HUDEP-2 (cell line): ENCODE measurements at regions not wholly inside any gene's neighbourhood (a gene's known extent, or its start where the extent isn't known, plus 50 kb on each side); places are given as distances from the start of the nearest gene placed in this dataset.
"Not testable (repeated sequence)": the region's sequence is repeated elsewhere in the genome, so short reads cannot be mapped to it uniquely, and the experiment has no call there.

ENCODE experiments used
- DNase-seq, 76 experiments: peaks; one replicate each; lab custom pipeline; 2025; ENCODE audit not compliant: unreplicated experiment in 76 of 76; lab: John Stamatoyannopoulos, UW

- no peak for DNase-seq
Observed at GRCh38 chr6:68080074-68080473, 555.0 kb upstream of the ADGRB3 start.

- DNase-seq, result no peak
Observed at GRCh38 chr6:68077661-68078060, 557.4 kb upstream of the ADGRB3 start.

- DNase-seq, result no peak
Observed at GRCh38 chr6:68071740-68072139, 563.3 kb upstream of the ADGRB3 start.

- DNase-seq, result no peak
Observed at GRCh38 chr6:68069921-68070710, 565.0 kb upstream of the ADGRB3 start.

GRCh38 chr6:68059899-68060298, 575.2 kb upstream of the ADGRB3 start:
- no peak for DNase-seq

- DNase-seq, result no peak
Observed at GRCh38 chr6:68059261-68059660, 575.8 kb upstream of the ADGRB3 start.

- not testable (repeated sequence) for DNase-seq
Observed at GRCh38 chr6:68056596-68056995, 578.5 kb upstream of the ADGRB3 start.

- no peak for DNase-seq
Observed at GRCh38 chr6:68054756-68055155, 580.3 kb upstream of the ADGRB3 start.

- no peak for DNase-seq
Observed at GRCh38 chr6:68053805-68054373, 581.2 kb upstream of the ADGRB3 start.

GRCh38 chr6:68052234-68052633, 582.8 kb upstream of the ADGRB3 start:
- DNase-seq, result no peak

GRCh38 chr6:68049562-68049961, 585.5 kb upstream of the ADGRB3 start:
- DNase-seq, result no peak

GRCh38 chr6:68046756-68047155, 588.3 kb upstream of the ADGRB3 start:
- DNase-seq, result no peak

- DNase-seq, result no peak
Observed at GRCh38 chr6:68046302-68046701, 588.8 kb upstream of the ADGRB3 start.

GRCh38 chr6:68045193-68045592, 589.9 kb upstream of the ADGRB3 start:
- DNase-seq, result no peak

- DNase-seq, result no peak
Observed at GRCh38 chr6:68044264-68044663, 590.8 kb upstream of the ADGRB3 start.

- DNase-seq, result no peak
Observed at GRCh38 chr6:68043122-68043398, 592.0 kb upstream of the ADGRB3 start.

- no peak for DNase-seq
Observed at GRCh38 chr6:68042339-68043121, 592.6 kb upstream of the ADGRB3 start.

- DNase-seq, result no peak
Observed at GRCh38 chr6:68040780-68041179, 594.3 kb upstream of the ADGRB3 start.

GRCh38 chr6:68040312-68040778, 594.7 kb upstream of the ADGRB3 start:
- DNase-seq, result no peak

GRCh38 chr6:68039641-68040311, 595.3 kb upstream of the ADGRB3 start:
- DNase-seq, result no peak

- no peak for DNase-seq
Observed at GRCh38 chr6:68038815-68039408, 596.2 kb upstream of the ADGRB3 start.
